GM19395 (cell line): ENCODE measurements at regions not wholly inside any gene's neighbourhood (a gene's known extent, or its start where the extent isn't known, plus 50 kb on each side); places are given as distances from the start of the nearest gene placed in this dataset.

Experiments used
- ATAC-seq: cut with Tn5 transposase; IDR thresholded peaks from one replicate; pipeline ENCODE4 v1.9.1; 2021; ENCODE audit warnings: mild to moderate bottlenecking, moderate library complexity; ENCODE audit not compliant: unreplicated experiment

GRCh38 chr5:164002628-164003027 is 497.2 kb downstream of the MAT2B start:
- ATAC-seq: no peak

- no peak for ATAC-seq
Measured at GRCh38 chr5:164005071-164005470, 499.7 kb downstream of the MAT2B start.

GRCh38 chr5:164007064-164007463 is 501.6 kb downstream of the MAT2B start:
- ATAC-seq: no peak

GRCh38 chr5:164009621-164010020 is 504.2 kb downstream of the MAT2B start:
- ATAC-seq: no peak

GRCh38 chr5:164010900-164011299 is 505.5 kb downstream of the MAT2B start:
- ATAC-seq: no peak

GRCh38 chr5:164012371-164012770 is 507.0 kb downstream of the MAT2B start:
- ATAC-seq: no peak

GRCh38 chr5:164013077-164013670 is 507.8 kb downstream of the MAT2B start:
- peak; percentile 94 for ATAC-seq

GRCh38 chr5:164020116-164020515 is 514.7 kb downstream of the MAT2B start:
- ATAC-seq: no peak

GRCh38 chr5:164027738-164028137 is 522.3 kb downstream of the MAT2B start:
- ATAC-seq: no peak

- no peak for ATAC-seq
Measured at GRCh38 chr5:164038128-164038783, 532.8 kb downstream of the MAT2B start.

- ATAC-seq: no peak
Measured at GRCh38 chr5:164041105-164041504, 535.7 kb downstream of the MAT2B start.

GRCh38 chr5:164048359-164048926 is 543.0 kb downstream of the MAT2B start:
- ATAC-seq: no peak

- ATAC-seq: no peak
Measured at GRCh38 chr5:164051745-164052144, 546.3 kb downstream of the MAT2B start.

GRCh38 chr5:164052536-164053093 is 547.2 kb downstream of the MAT2B start:
- ATAC-seq: no peak

- ATAC-seq: no peak
Measured at GRCh38 chr5:164053123-164053522, 547.7 kb downstream of the MAT2B start.

GRCh38 chr5:164054461-164054860 is 549.0 kb downstream of the MAT2B start:
- ATAC-seq: no peak

- ATAC-seq: no peak
Measured at GRCh38 chr5:164057121-164057520, 551.7 kb downstream of the MAT2B start.

- ATAC-seq: no peak
Measured at GRCh38 chr5:164058621-164059020, 553.2 kb downstream of the MAT2B start.

GRCh38 chr5:164059471-164059870 is 554.1 kb downstream of the MAT2B start:
- no peak for ATAC-seq

- no peak for ATAC-seq
Measured at GRCh38 chr5:164060786-164061355, 555.5 kb downstream of the MAT2B start.

GRCh38 chr5:164062304-164062703 is 556.9 kb downstream of the MAT2B start:
- ATAC-seq: no peak

- no peak for ATAC-seq
Measured at GRCh38 chr5:164065266-164065665, 559.8 kb downstream of the MAT2B start.
